ENCODE measurements at regions not wholly inside any gene's neighbourhood (a gene's known extent, or its start where the extent isn't known, plus 50 kb on each side); places are given as distances from the start of the nearest gene placed in this dataset.

DNA sequence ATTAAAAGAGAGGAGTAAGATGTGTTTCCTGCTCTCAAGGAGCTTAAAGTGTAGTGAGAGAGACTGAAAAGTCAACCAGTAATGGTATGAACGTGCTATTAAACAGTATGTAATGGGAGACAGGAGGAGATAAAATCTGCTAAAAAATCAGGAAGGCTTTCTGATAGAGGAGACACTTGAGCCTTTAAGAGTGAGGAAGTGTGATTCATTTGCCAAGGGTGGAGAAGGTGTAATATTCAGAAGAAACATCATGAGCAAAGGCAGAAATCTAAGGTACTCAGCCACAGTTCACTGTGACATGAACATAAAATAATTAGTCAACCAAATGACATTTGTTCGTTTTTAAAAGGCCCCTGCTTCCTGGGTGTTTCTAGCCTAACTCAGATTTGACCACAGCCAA, 137.8 kb upstream of the SKOR2 start:
- no peak overlapping the region for H2AFZ ChIP-seq (ENCODE audit: low read length)
- no peaks in the 10 kb centered on the region for H3K4me1 ChIP-seq (ENCODE audit: insufficient read depth, low read length, poor library complexity, severe bottlenecking)
- H3K79me2 ChIP-seq (ENCODE audit: insufficient read depth, low read depth, low read length), result no peaks in the 10 kb centered on the region
- H3K27ac ChIP-seq (ENCODE audit: low read depth, low read length, poor library complexity, severe bottlenecking), result no peak overlapping the region
- intact Hi-C loops (cut with micrococcal nuclease; ENCODE audit: unreplicated experiment), result no loop called here
- ChIA-PET CTCF (ENCODE audit: unreplicated experiment) (no interaction called here), POLR2A (no interaction called here)
- H3K4me2 ChIP-seq (ENCODE audit: low read length), result no peak overlapping the region
- no peaks in the 10 kb centered on the region for H4K20me1 ChIP-seq (ENCODE audit: insufficient read depth, low read length)
- H3K4me3 ChIP-seq (ENCODE audit: low read depth, low read length, poor library complexity, severe bottlenecking), result no peak overlapping the region
- DNase-seq (ENCODE audit: low spot score), result no peak
- no peaks in the 10 kb centered on the region for H3K9me3 ChIP-seq (ENCODE audit: low read length)
- TF ChIP-seq, protein P1, sequence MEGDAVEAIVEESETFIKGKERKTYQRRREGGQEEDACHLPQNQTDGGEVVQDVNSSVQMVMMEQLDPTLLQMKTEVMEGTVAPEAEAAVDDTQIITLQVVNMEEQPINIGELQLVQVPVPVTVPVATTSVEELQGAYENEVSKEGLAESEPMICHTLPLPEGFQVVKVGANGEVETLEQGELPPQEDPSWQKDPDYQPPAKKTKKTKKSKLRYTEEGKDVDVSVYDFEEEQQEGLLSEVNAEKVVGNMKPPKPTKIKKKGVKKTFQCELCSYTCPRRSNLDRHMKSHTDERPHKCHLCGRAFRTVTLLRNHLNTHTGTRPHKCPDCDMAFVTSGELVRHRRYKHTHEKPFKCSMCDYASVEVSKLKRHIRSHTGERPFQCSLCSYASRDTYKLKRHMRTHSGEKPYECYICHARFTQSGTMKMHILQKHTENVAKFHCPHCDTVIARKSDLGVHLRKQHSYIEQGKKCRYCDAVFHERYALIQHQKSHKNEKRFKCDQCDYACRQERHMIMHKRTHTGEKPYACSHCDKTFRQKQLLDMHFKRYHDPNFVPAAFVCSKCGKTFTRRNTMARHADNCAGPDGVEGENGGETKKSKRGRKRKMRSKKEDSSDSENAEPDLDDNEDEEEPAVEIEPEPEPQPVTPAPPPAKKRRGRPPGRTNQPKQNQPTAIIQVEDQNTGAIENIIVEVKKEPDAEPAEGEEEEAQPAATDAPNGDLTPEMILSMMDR (conservative IDR thresholded peaks at IDR 0.05; ENCODE audit: low read length), result no peak
- no peak for TF ChIP-seq EZH2phosphoT487 (IDR thresholded peaks at IDR 0.05; ENCODE audit: borderline replicate concordance, low read depth, low read length)
- no peaks in the 10 kb centered on the region for H3K36me3 ChIP-seq (ENCODE audit: insufficient read depth, low read length)
- no TSS peak for BruUV-seq (replicated peaks)
- no peaks in the 10 kb centered on the region for H3K9me2 ChIP-seq (ENCODE audit: insufficient read depth, low read length)

DNA sequence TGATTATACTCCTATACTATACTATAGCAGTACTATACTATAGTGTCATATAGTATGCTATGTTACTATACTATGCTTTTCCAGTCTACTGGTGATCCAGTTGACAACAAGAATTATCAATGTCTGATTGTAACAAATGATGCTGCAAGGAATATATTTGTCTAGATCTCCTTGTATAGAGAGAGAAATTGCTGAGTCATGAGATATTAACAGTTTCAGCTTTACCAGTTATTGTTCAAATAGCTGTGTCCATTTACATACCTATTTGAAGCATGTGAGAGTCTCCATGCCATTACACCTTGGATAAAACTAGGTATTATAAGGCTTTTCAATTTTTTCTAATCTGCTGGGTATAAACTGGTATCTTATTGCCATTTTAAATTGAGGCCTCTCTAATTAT, 136.4 kb upstream of the SKOR2 start:
- ChIA-PET CTCF (ENCODE audit: unreplicated experiment) (no interaction called here), POLR2A (no interaction called here)
- Histone ChIP-seq H3K27ac (ENCODE audit: low read depth, low read length, poor library complexity, severe bottlenecking) (no peak overlapping the region), H3K4me3 (ENCODE audit: low read depth, low read length, poor library complexity, severe bottlenecking) (no peak overlapping the region), H3K36me3 (ENCODE audit: insufficient read depth, low read length) (no peaks in the 10 kb centered on the region), H4K20me1 (ENCODE audit: insufficient read depth, low read length) (no peaks in the 10 kb centered on the region), H2AFZ (ENCODE audit: low read length) (no peak overlapping the region), H3K79me2 (ENCODE audit: insufficient read depth, low read depth, low read length) (no peaks in the 10 kb centered on the region), H3K4me1 (ENCODE audit: insufficient read depth, low read length, poor library complexity, severe bottlenecking) (no peaks in the 10 kb centered on the region), H3K9me3 (ENCODE audit: low read length) (no peaks in the 10 kb centered on the region), H3K9me2 (ENCODE audit: insufficient read depth, low read length) (no peaks in the 10 kb centered on the region), H3K4me2 (ENCODE audit: low read length) (no peak overlapping the region)
- no peak for DNase-seq (ENCODE audit: low spot score)
- BruUV-seq (replicated peaks), result no TSS peak
- TF ChIP-seq, protein P1 (conservative IDR thresholded peaks at IDR 0.05; ENCODE audit: low read length), result no peak
- no peak for TF ChIP-seq EZH2phosphoT487 (IDR thresholded peaks at IDR 0.05; ENCODE audit: borderline replicate concordance, low read depth, low read length)
- intact Hi-C loops (cut with micrococcal nuclease; ENCODE audit: unreplicated experiment), result no loop called here

DNA sequence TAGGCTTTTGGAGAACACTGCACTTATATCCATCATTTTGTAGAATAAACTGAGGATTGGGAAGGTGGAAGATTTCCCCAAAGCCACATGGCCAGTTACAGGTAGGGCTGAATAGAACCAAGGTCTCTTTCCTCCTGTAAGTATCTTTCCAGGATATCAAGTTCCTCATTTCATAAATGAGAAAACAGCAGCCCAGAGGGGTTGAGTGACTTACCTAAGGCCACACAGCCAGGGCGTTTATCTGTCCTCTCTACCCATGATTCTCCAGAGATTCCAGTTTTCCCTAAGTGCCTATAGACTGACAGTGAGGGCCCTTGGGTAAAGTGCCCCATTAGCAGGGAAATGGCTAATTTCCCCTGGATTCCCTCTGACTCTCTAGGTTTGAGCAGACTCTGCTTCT, 132.3 kb upstream of the SKOR2 start:
- ChIA-PET POLR2A (no interaction called here), CTCF (ENCODE audit: unreplicated experiment) (no interaction called here)
- H2AFZ ChIP-seq (ENCODE audit: low read length), result no peak overlapping the region
- no peaks in the 10 kb centered on the region for H3K79me2 ChIP-seq (ENCODE audit: insufficient read depth, low read depth, low read length)
- no peaks in the 10 kb centered on the region for H4K20me1 ChIP-seq (ENCODE audit: insufficient read depth, low read length)
- DNase-seq (ENCODE audit: low spot score), result no peak
- no TSS peak for BruUV-seq (replicated peaks)
- intact Hi-C loops (cut with micrococcal nuclease; ENCODE audit: unreplicated experiment), result no loop called here
- no peaks in the 10 kb centered on the region for H3K36me3 ChIP-seq (ENCODE audit: insufficient read depth, low read length)
- no peaks in the 10 kb centered on the region for H3K4me1 ChIP-seq (ENCODE audit: insufficient read depth, low read length, poor library complexity, severe bottlenecking)
- no peaks in the 10 kb centered on the region for H3K9me3 ChIP-seq (ENCODE audit: low read length)
- no peak overlapping the region for H3K27ac ChIP-seq (ENCODE audit: low read depth, low read length, poor library complexity, severe bottlenecking)
- TF ChIP-seq, protein P1 (conservative IDR thresholded peaks at IDR 0.05; ENCODE audit: low read length), result no peak
- no peak for TF ChIP-seq EZH2phosphoT487 (IDR thresholded peaks at IDR 0.05; ENCODE audit: borderline replicate concordance, low read depth, low read length)
- H3K9me2 ChIP-seq (ENCODE audit: insufficient read depth, low read length), result no peaks in the 10 kb centered on the region
- no peak overlapping the region for H3K4me3 ChIP-seq (ENCODE audit: low read depth, low read length, poor library complexity, severe bottlenecking)
- no peak overlapping the region for H3K4me2 ChIP-seq (ENCODE audit: low read length)
